A549 (cell line): ENCODE measurements at regions not wholly inside any gene's neighbourhood (a gene's known extent, or its start where the extent isn't known, plus 50 kb on each side); places are given as distances from the start of the nearest gene placed in this dataset.
A peak's percentile ranks its signal among the peaks of the same experiment; 100 is the strongest.

ENCODE experiments used
- ATAC-seq, 2 experiments: fragments of 200-7000 bp in 1 of 2; fragments of >200 bp in 1 of 2; cut with Nextera tagmentation in 1 of 2; cut with Tn5 transposase in 1 of 2; 3 replicates each; pipeline versions ENCODE4 v1.8.0 to v1.9.1; 2018 to 2020; ENCODE audit warnings: mild to moderate bottlenecking in 1 of 2, moderate library complexity in 1 of 2
- CTCF ChIA-PET: fragments of 300-600 bp; sonication (Branson Sonifier 250); formaldehyde crosslinking; extraction: SDS; loops from one replicate; lab custom pipeline; 2021; ENCODE audit warnings: antibody characterized with exemption, inconsistent platforms; lab: Yijun Ruan, JAX
- POLR2A ChIA-PET: fragments of 350-600 bp; formaldehyde crosslinking; extraction: SDS; loops from one replicate; lab custom pipeline; 2021; ENCODE audit warnings: antibody characterized with exemption, inconsistent platforms; lab: Yijun Ruan, JAX
- DNase-seq, 2 experiments: peaks; one replicate each; pipeline versions ENCODE4 v3.0.0 to v3.0.0-alpha.2; 2011 to 2016; ENCODE audit warnings: low read depth in 1 of 2, low spot score in 1 of 2
- FAIRE-seq: peaks from 2 replicates; lab custom pipeline; 2011; peaks lifted over from hg19 to GRCh38; lab: Jason Lieb, UNC
- H3K27ac ChIP-seq, 2 experiments: fragments of >200 bp; sonication (Bioruptor Twin); formaldehyde crosslinking; 3 replicates each; pipeline ENCODE4 v1.5.1; 2016 to 2017
- H3K4me1 ChIP-seq: fragments of >200 bp; sonication (Bioruptor Twin); formaldehyde crosslinking; 3 replicates; pipeline ENCODE4 v1.6.1; 2016
- H3K4me2 ChIP-seq: fragments of >200 bp; sonication (Bioruptor Twin); formaldehyde crosslinking; 3 replicates; pipeline ENCODE4 v1.6.1; 2016
- H3K4me3 ChIP-seq: fragments of >200 bp; sonication (Bioruptor Twin); formaldehyde crosslinking; 3 replicates; pipeline ENCODE4 v1.5.1; 2016
- H3K9me3 ChIP-seq: fragments of >200 bp; sonication (Bioruptor Twin); formaldehyde crosslinking; 3 replicates; pipeline ENCODE4 v1.6.1; 2016
- ATOH8 ChIP-seq: fragments of 250-450 bp; sonication (Bioruptor Pico); IDR thresholded peaks from 2 replicates; pipeline ENCODE4 v1.5.0; 2020; ENCODE audit warnings: low read depth, mild to moderate bottlenecking, moderate library complexity
- BHLHE40 ChIP-seq: IDR thresholded peaks from 2 replicates; pipeline ENCODE4 v1.6.1; 2012; ENCODE audit warnings: low read depth, low read length, inconsistent platforms
- CHD4 ChIP-seq: fragments of 200-600 bp; sonication (generic); IDR thresholded peaks from 2 replicates; pipeline ENCODE4 v1.6.1; 2016; ENCODE audit warnings: antibody characterized with exemption, mild to moderate bottlenecking, borderline replicate concordance
- EHMT2 ChIP-seq: fragments of 200-600 bp; sonication (generic); IDR thresholded peaks from 2 replicates; pipeline ENCODE4 v1.6.1; 2016; ENCODE audit warnings: antibody characterized with exemption, low read depth, mild to moderate bottlenecking, moderate library complexity
- FOSB ChIP-seq: fragments of 250-450 bp; sonication (Bioruptor Pico); IDR thresholded peaks from 2 replicates; pipeline ENCODE4 v1.5.0; 2020; ENCODE audit warnings: mild to moderate bottlenecking, moderate library complexity
- FOSL2 ChIP-seq, 2 experiments: fragments of 450-650 bp in 1 of 2; fragments of >200 bp in 1 of 2; sonication (Bioruptor Twin) in 1 of 2; formaldehyde crosslinking; IDR thresholded peaks; 2 replicates each; pipeline versions ENCODE4 v1.5.0 to v1.6.1; 2016 to 2020; ENCODE audit warnings: mild to moderate bottlenecking in 1 of 2, moderate library complexity in 1 of 2
- FOXS1 ChIP-seq: fragments of 250-450 bp; sonication (Bioruptor Pico); IDR thresholded peaks from 2 replicates; pipeline ENCODE4 v1.5.0; 2020; ENCODE audit warnings: mild to moderate bottlenecking, moderate library complexity
- GATA3 ChIP-seq: IDR thresholded peaks from 2 replicates; pipeline ENCODE4 v1.6.1; 2012; ENCODE audit warnings: borderline replicate concordance
- HES2 ChIP-seq: fragments of >200 bp; sonication (Bioruptor Twin); formaldehyde crosslinking; IDR thresholded peaks from 2 replicates; pipeline ENCODE4 v1.6.1; 2016
- HMGXB4 ChIP-seq: fragments of 250-450 bp; sonication (Bioruptor Pico); IDR thresholded peaks from 2 replicates; pipeline ENCODE4 v1.5.0; 2021; ENCODE audit warnings: mild to moderate bottlenecking, moderate library complexity, borderline replicate concordance
- HOXB13 ChIP-seq: fragments of 250-450 bp; sonication (Bioruptor Pico); IDR thresholded peaks from 2 replicates; pipeline ENCODE4 v1.5.0; 2020; ENCODE audit warnings: low read depth, mild to moderate bottlenecking, moderate library complexity
- JUNB ChIP-seq: fragments of >200 bp; sonication (Bioruptor Twin); formaldehyde crosslinking; IDR thresholded peaks from 2 replicates; pipeline ENCODE4 v1.6.1; 2016
- KDM1A ChIP-seq: fragments of 200-600 bp; sonication (generic); IDR thresholded peaks from 2 replicates; pipeline ENCODE4 v1.6.1; 2016; ENCODE audit warnings: low read depth, mild to moderate bottlenecking
- KDM5A ChIP-seq: fragments of 200-600 bp; sonication (generic); IDR thresholded peaks from 2 replicates; pipeline ENCODE4 v1.6.1; 2016; ENCODE audit warnings: antibody characterized with exemption, mild to moderate bottlenecking
- MAFK ChIP-seq: fragments of 450-650 bp; IDR thresholded peaks from 2 replicates; pipeline ENCODE4 v1.6.1; 2014; ENCODE audit not compliant: partially characterized antibody
- MYC ChIP-seq: IDR thresholded peaks from 2 replicates; pipeline ENCODE4 v1.6.1; 2012; ENCODE audit warnings: mild to moderate bottlenecking, inconsistent platforms, low read length, improper control_type of control experiment, borderline replicate concordance
- NFE2L2 ChIP-seq: fragments of 150-350 bp; conservative IDR thresholded peaks from 2 replicates; pipeline ENCODE4 v1.6.1; 2014; ENCODE audit warnings: low read length
- NPAS2 ChIP-seq: fragments of 250-450 bp; sonication (Bioruptor Pico); IDR thresholded peaks from 2 replicates; pipeline ENCODE4 v1.8.0; 2022; ENCODE audit warnings: mild to moderate bottlenecking, moderate library complexity, borderline replicate concordance
- NR3C1 ChIP-seq: fragments of >200 bp; sonication (Bioruptor Twin); formaldehyde crosslinking; IDR thresholded peaks from 3 replicates; pipeline ENCODE4 v1.6.1; 2017
- PHF8 ChIP-seq: fragments of 200-600 bp; sonication (generic); IDR thresholded peaks from 2 replicates; pipeline ENCODE4 v1.6.1; 2016; ENCODE audit warnings: low read depth, mild to moderate bottlenecking, antibody characterized with exemption, moderate library complexity, borderline replicate concordance
- RAD21 ChIP-seq, 2 experiments: fragments of >200 bp in 1 of 2; sonication (Bioruptor Twin) in 1 of 2; formaldehyde crosslinking in 1 of 2; IDR thresholded peaks in 1 of 2; conservative IDR thresholded peaks in 1 of 2; 2 replicates in 1 of 2; 3 replicates in 1 of 2; pipeline ENCODE4 v1.6.1; 2012 to 2018; ENCODE audit warnings: inconsistent platforms in 1 of 2
- RARB ChIP-seq: fragments of 250-450 bp; sonication (Bioruptor Pico); IDR thresholded peaks from 2 replicates; pipeline ENCODE4 v1.8.0; 2021; ENCODE audit warnings: mild to moderate bottlenecking, moderate library complexity
- RCOR1 ChIP-seq: fragments of 150-350 bp; IDR thresholded peaks from 2 replicates; pipeline ENCODE4 v1.6.1; 2014; ENCODE audit warnings: antibody characterized with exemption, low read length, low read depth
- REST ChIP-seq: fragments of 200-600 bp; sonication (generic); IDR thresholded peaks from 2 replicates; pipeline ENCODE4 v1.6.1; 2016; ENCODE audit warnings: antibody characterized with exemption, mild to moderate bottlenecking, moderate library complexity
- TFCP2L1 ChIP-seq: fragments of 250-450 bp; sonication (Bioruptor Pico); IDR thresholded peaks from 2 replicates; pipeline ENCODE4 v1.5.0; 2021; ENCODE audit warnings: mild to moderate bottlenecking
- TP53 ChIP-seq: fragments of 250-450 bp; sonication (Bioruptor Pico); IDR thresholded peaks from 2 replicates; pipeline ENCODE4 v1.5.0; 2021; ENCODE audit warnings: mild to moderate bottlenecking, moderate library complexity
- USF2 ChIP-seq: fragments of 450-650 bp; IDR thresholded peaks from 2 replicates; pipeline ENCODE4 v1.6.1; 2014; ENCODE audit warnings: antibody characterized with exemption
- ZC3H11A ChIP-seq: fragments of 450-650 bp; IDR thresholded peaks from 2 replicates; pipeline ENCODE4 v1.6.1; 2014; ENCODE audit warnings: antibody characterized with exemption, mild to moderate bottlenecking
- WGBS: methylation state at CpG from one replicate; pipeline ENCODE4 v1.1.6; 2017; ENCODE audit errors: missing lambda C conversion rate; 5-methylcytosine and 5-hydroxymethylcytosine counted together

- WGBS: 10% methylated on average over 1 of the region's 1 CpG
- no peaks in the 10 kb centered on the region for H3K9me3 ChIP-seq
- H3K4me1 ChIP-seq: no peaks in the 10 kb centered on the region
- DNase-seq: no peak
- POLR2A ChIA-PET: no interaction called here
- H3K27ac ChIP-seq: no peak overlapping the region
- FAIRE-seq: no peak
- H3K4me2 ChIP-seq: no peak overlapping the region
- TF ChIP-seq NFE2L2 (no peak), MAFK (peak; percentile 49)
- TF ChIP-seq, all 56 proteins: peak for 1
- no peak overlapping the region for H3K4me3 ChIP-seq
- CTCF ChIA-PET: no interaction called here
- no peak for ATAC-seq
Observed at GRCh38 chr5:20055301-20055700, 67.3 kb upstream of the CDH18 start.

- no peak for ATAC-seq
- FAIRE-seq: no peak
- CTCF ChIA-PET: no interaction called here
- no peak overlapping the region for H3K4me3 ChIP-seq
- H3K9me3 ChIP-seq: no peaks in the 10 kb centered on the region
- no peak overlapping the region for H3K27ac ChIP-seq
- H3K4me2 ChIP-seq: no peak overlapping the region
- no peak for DNase-seq
- no peaks in the 10 kb centered on the region for H3K4me1 ChIP-seq
- TF ChIP-seq HOXB13 (CRISPR knock-in tag): no peak
- no peak for TF ChIP-seq CHD4
- no peak for TF ChIP-seq NR3C1
- no peak for TF ChIP-seq KDM5A
- no peak for TF ChIP-seq REST
- no peak for TF ChIP-seq PHF8
- TF ChIP-seq TP53 (CRISPR knock-in tag): no peak
- no peak for TF ChIP-seq RCOR1
- no peak for TF ChIP-seq FOSB
- TF ChIP-seq MYC: no peak
- TF ChIP-seq KDM1A: no peak
- no peak for TF ChIP-seq GATA3
- TF ChIP-seq FOSL2 (IDR thresholded peaks at IDR 0.05): no peak
- TF ChIP-seq FOSL2 (CRISPR knock-in tag; IDR thresholded peaks at IDR 0.05): no peak
- TF ChIP-seq USF2: no peak
- no peak for TF ChIP-seq EHMT2
- no peak for TF ChIP-seq NPAS2 (CRISPR knock-in tag)
- POLR2A ChIA-PET: no interaction called here
Observed at GRCh38 chr5:20050262-20050661, 62.3 kb upstream of the CDH18 start.

- ATAC-seq (no peak), FAIRE-seq (no peak), DNase-seq (no peak)
- no peak overlapping the region for H3K27ac ChIP-seq
- POLR2A ChIA-PET: no interaction called here
- no peaks in the 10 kb centered on the region for H3K4me1 ChIP-seq
- CTCF ChIA-PET: no interaction called here
- H3K4me2 ChIP-seq: no peak overlapping the region
- no peaks in the 10 kb centered on the region for H3K9me3 ChIP-seq
- H3K4me3 ChIP-seq: no peak overlapping the region
- TF ChIP-seq FOSB (no peak), HES2 (no peak), ZC3H11A (no peak), ATOH8 (no peak), RAD21 (conservative IDR thresholded peaks at IDR 0.05 in 1 of 2, IDR thresholded peaks at IDR 0.05 in 1 of 2) (no peak), HMGXB4 (CRISPR knock-in tag) (no peak), BHLHE40 (no peak), FOXS1 (CRISPR knock-in tag) (no peak), CHD4 (no peak), RARB (CRISPR knock-in tag) (no peak), JUNB (no peak), TFCP2L1 (CRISPR knock-in tag) (no peak), USF2 (no peak), RCOR1 (no peak), PHF8 (no peak)
Observed at GRCh38 chr5:20044460-20044859, 56.5 kb upstream of the CDH18 start.
